ENCODE measurements at regions not wholly inside any gene's neighbourhood (a gene's known extent, or its start where the extent isn't known, plus 50 kb on each side); places are given as distances from the start of the nearest gene placed in this dataset.

- Histone ChIP-seq H3K4me1 (ENCODE audit: control insufficient read depth, insufficient read depth, low read length) (peaks cover 2% of the 10 kb centered on the region), H3K27me3 (ENCODE audit: control insufficient read depth, insufficient read depth) (no peaks in the 10 kb centered on the region), H3K9me3 (ENCODE audit: control insufficient read depth, low read length) (no peaks in the 10 kb centered on the region), H3K4me3 (ENCODE audit: low read length) (no peak overlapping the region), H3K27ac (ENCODE audit: low read length) (no peak overlapping the region)
- DNase-seq (no peak), ATAC-seq (no peak)
- intact Hi-C loops (cut with DNase I) = no loop called here
- 98% methylated on average over 8 of the region's 8 CpGs for WGBS
Observed at GRCh38 chr12:24411948-24412347, 462.5 kb upstream of the SOX5 start.

GRCh38 chr12:24409868-24410267, 460.4 kb upstream of the SOX5 start:
- no peak overlapping the region for H3K4me3 ChIP-seq (ENCODE audit: low read length)
- no peak overlapping the region for H3K27ac ChIP-seq (ENCODE audit: low read length)
- ATAC-seq (no peak), DNase-seq (no peak)
- intact Hi-C loops (cut with DNase I) = no loop called here
- 85% methylated on average over 5 of the region's 5 CpGs for WGBS
- no peaks in the 10 kb centered on the region for H3K27me3 ChIP-seq (ENCODE audit: control insufficient read depth, insufficient read depth)
- H3K4me1 ChIP-seq (ENCODE audit: control insufficient read depth, insufficient read depth, low read length) = peaks cover 2% of the 10 kb centered on the region
- H3K9me3 ChIP-seq (ENCODE audit: control insufficient read depth, low read length) = no peaks in the 10 kb centered on the region

- Histone ChIP-seq H3K4me3 (ENCODE audit: low read length) (no peak overlapping the region), H3K4me1 (ENCODE audit: control insufficient read depth, insufficient read depth, low read length) (peaks cover 2% of the 10 kb centered on the region), H3K27me3 (ENCODE audit: control insufficient read depth, insufficient read depth) (no peaks in the 10 kb centered on the region), H3K27ac (ENCODE audit: low read length) (no peak overlapping the region), H3K9me3 (ENCODE audit: control insufficient read depth, low read length) (no peaks in the 10 kb centered on the region)
- ATAC-seq (no peak), DNase-seq (no peak)
- intact Hi-C loops (cut with DNase I) = no loop called here
- 76% methylated on average over 5 of the region's 5 CpGs for WGBS
Observed at GRCh38 chr12:24408305-24408704, 458.8 kb upstream of the SOX5 start.

GRCh38 chr12:24407884-24408283, 458.4 kb upstream of the SOX5 start:
- Histone ChIP-seq H3K9me3 (ENCODE audit: control insufficient read depth, low read length) (no peaks in the 10 kb centered on the region), H3K4me1 (ENCODE audit: control insufficient read depth, insufficient read depth, low read length) (peaks cover 2% of the 10 kb centered on the region), H3K27ac (ENCODE audit: low read length) (no peak overlapping the region), H3K27me3 (ENCODE audit: control insufficient read depth, insufficient read depth) (no peaks in the 10 kb centered on the region), H3K4me3 (ENCODE audit: low read length) (no peak overlapping the region)
- ATAC-seq = no peak
- WGBS = 71% methylated on average over 7 of the region's 7 CpGs
- no peak for DNase-seq
- intact Hi-C loops (cut with DNase I) = no loop called here

- WGBS = 89% methylated on average over 6 of the region's 6 CpGs
- H3K27me3 ChIP-seq (ENCODE audit: control insufficient read depth, insufficient read depth) = no peaks in the 10 kb centered on the region
- H3K27ac ChIP-seq (ENCODE audit: low read length) = no peak overlapping the region
- H3K4me1 ChIP-seq (ENCODE audit: control insufficient read depth, insufficient read depth, low read length) = peaks cover 2% of the 10 kb centered on the region
- no peaks in the 10 kb centered on the region for H3K9me3 ChIP-seq (ENCODE audit: control insufficient read depth, low read length)
- intact Hi-C loops (cut with DNase I) = no loop called here
- ATAC-seq (no peak), DNase-seq (no peak)
- H3K4me3 ChIP-seq (ENCODE audit: low read length) = no peak overlapping the region
Observed at GRCh38 chr12:24404086-24404815, 454.8 kb upstream of the SOX5 start.

- Histone ChIP-seq H3K9me3 (ENCODE audit: control insufficient read depth, low read length) (no peaks in the 10 kb centered on the region), H3K27ac (ENCODE audit: low read length) (no peak overlapping the region), H3K4me1 (ENCODE audit: control insufficient read depth, insufficient read depth, low read length) (no peaks in the 10 kb centered on the region), H3K4me3 (ENCODE audit: low read length) (no peak overlapping the region), H3K27me3 (ENCODE audit: control insufficient read depth, insufficient read depth) (no peaks in the 10 kb centered on the region)
- intact Hi-C loops (cut with DNase I) = no loop called here
- WGBS = 72% methylated on average over 1 of the region's 1 CpG
- no peak for DNase-seq
- ATAC-seq = no peak
Observed at GRCh38 chr12:24400533-24400932, 451.1 kb upstream of the SOX5 start.

GRCh38 chr12:24398605-24399004, 449.1 kb upstream of the SOX5 start:
- intact Hi-C loops (cut with DNase I) = no loop called here

GRCh38 chr12:24396224-24396623, 446.8 kb upstream of the SOX5 start:
- DNase-seq (no peak), ATAC-seq (peak; percentile 44 to 61)
- Histone ChIP-seq H3K4me1 (ENCODE audit: control insufficient read depth, insufficient read depth, low read length) (no peaks in the 10 kb centered on the region), H3K9me3 (ENCODE audit: control insufficient read depth, low read length) (no peaks in the 10 kb centered on the region), H3K27ac (ENCODE audit: low read length) (no peak overlapping the region), H3K27me3 (ENCODE audit: control insufficient read depth, insufficient read depth) (no peaks in the 10 kb centered on the region), H3K4me3 (ENCODE audit: low read length) (no peak overlapping the region)
- 27% methylated on average over 11 of the region's 11 CpGs for WGBS
- intact Hi-C loops (cut with DNase I) = no loop called here

More at GRCh38 chr12:24398605-24399004, 449.1 kb upstream of the SOX5 start:
- Histone ChIP-seq H3K27ac (ENCODE audit: low read length) (no peak overlapping the region), H3K27me3 (ENCODE audit: control insufficient read depth, insufficient read depth) (no peaks in the 10 kb centered on the region), H3K4me3 (ENCODE audit: low read length) (no peak overlapping the region), H3K4me1 (ENCODE audit: control insufficient read depth, insufficient read depth, low read length) (no peaks in the 10 kb centered on the region), H3K9me3 (ENCODE audit: control insufficient read depth, low read length) (no peaks in the 10 kb centered on the region)
- DNase-seq (no peak), ATAC-seq (no peak)
- WGBS = 79% methylated on average over 4 of the region's 4 CpGs

- intact Hi-C loops (cut with DNase I) = no loop called here
- no peaks in the 10 kb centered on the region for H3K9me3 ChIP-seq (ENCODE audit: control insufficient read depth, low read length)
- 59% methylated on average over 3 of the region's 3 CpGs for WGBS
- H3K4me1 ChIP-seq (ENCODE audit: control insufficient read depth, insufficient read depth, low read length) = no peaks in the 10 kb centered on the region
- no peak for DNase-seq
- ATAC-seq = peak in 1 of 2 donors; percentile 29
- H3K4me3 ChIP-seq (ENCODE audit: low read length) = no peak overlapping the region
- no peaks in the 10 kb centered on the region for H3K27me3 ChIP-seq (ENCODE audit: control insufficient read depth, insufficient read depth)
- H3K27ac ChIP-seq (ENCODE audit: low read length) = no peak overlapping the region
Observed at GRCh38 chr12:24394246-24394645, 444.8 kb upstream of the SOX5 start.

- H3K27ac ChIP-seq (ENCODE audit: low read length) = no peak overlapping the region
- no peaks in the 10 kb centered on the region for H3K4me1 ChIP-seq (ENCODE audit: control insufficient read depth, insufficient read depth, low read length)
- WGBS = 83% methylated on average over 2 of the region's 2 CpGs
- no peak overlapping the region for H3K4me3 ChIP-seq (ENCODE audit: low read length)
- ATAC-seq (no peak), DNase-seq (no peak)
- no peaks in the 10 kb centered on the region for H3K27me3 ChIP-seq (ENCODE audit: control insufficient read depth, insufficient read depth)
- H3K9me3 ChIP-seq (ENCODE audit: control insufficient read depth, low read length) = no peaks in the 10 kb centered on the region
- intact Hi-C loops (cut with DNase I) = no loop called here
Observed at GRCh38 chr12:24393071-24393470, 443.6 kb upstream of the SOX5 start.

- DNase-seq (no peak), ATAC-seq (no peak)
- Histone ChIP-seq H3K4me3 (ENCODE audit: low read length) (no peak overlapping the region), H3K27ac (ENCODE audit: low read length) (no peak overlapping the region), H3K27me3 (ENCODE audit: control insufficient read depth, insufficient read depth) (no peaks in the 10 kb centered on the region), H3K9me3 (ENCODE audit: control insufficient read depth, low read length) (no peaks in the 10 kb centered on the region), H3K4me1 (ENCODE audit: control insufficient read depth, insufficient read depth, low read length) (no peaks in the 10 kb centered on the region)
- 81% methylated on average over 1 of the region's 1 CpG for WGBS
- intact Hi-C loops (cut with DNase I) = no loop called here
Observed at GRCh38 chr12:24389394-24389793, 439.9 kb upstream of the SOX5 start.

GRCh38 chr12:24387381-24387780, 437.9 kb upstream of the SOX5 start:
- H3K9me3 ChIP-seq (ENCODE audit: control insufficient read depth, low read length) = no peaks in the 10 kb centered on the region
- no peak for ATAC-seq
- intact Hi-C loops (cut with DNase I) = no loop called here
- H3K4me1 ChIP-seq (ENCODE audit: control insufficient read depth, insufficient read depth, low read length) = no peaks in the 10 kb centered on the region
- H3K4me3 ChIP-seq (ENCODE audit: low read length) = no peak overlapping the region
- H3K27me3 ChIP-seq (ENCODE audit: control insufficient read depth, insufficient read depth) = no peaks in the 10 kb centered on the region
- no peak overlapping the region for H3K27ac ChIP-seq (ENCODE audit: low read length)
- WGBS = 92% methylated on average over 3 of the region's 3 CpGs
- no peak for DNase-seq
